HEK293 (cell line): ENCODE measurements at regions not wholly inside any gene's neighbourhood (a gene's known extent, or its start where the extent isn't known, plus 50 kb on each side); places are given as distances from the start of the nearest gene placed in this dataset.
A peak's percentile ranks its signal among the peaks of the same experiment; 100 is the strongest.

Experiments
- MEIS1 ChIP-seq: sonication (generic); formaldehyde crosslinking; IDR thresholded peaks from 2 replicates; pipeline ENCODE4 v1.8.1; 2022; ENCODE audit warnings: missing genetic modification reagents, mild to moderate bottlenecking, borderline replicate concordance
- SALL2 ChIP-seq: fragments of 450-650 bp; formaldehyde crosslinking; IDR thresholded peaks from 2 replicates; pipeline ENCODE4 v1.5.0; 2017; ENCODE audit warnings: missing biosample characterization, mild to moderate bottlenecking, missing genetic modification characterization, borderline replicate concordance
- SP2 ChIP-seq: fragments of 450-650 bp; formaldehyde crosslinking; IDR thresholded peaks from 2 replicates; pipeline ENCODE4 v1.5.1; 2016; ENCODE audit warnings: missing biosample characterization, missing genetic modification characterization
- ZBTB20 ChIP-seq: fragments of 450-650 bp; formaldehyde crosslinking; IDR thresholded peaks from 2 replicates; pipeline ENCODE4 v1.5.1; 2016; ENCODE audit warnings: missing biosample characterization, missing genetic modification characterization
- ZBTB48 ChIP-seq: fragments of 450-650 bp; formaldehyde crosslinking; IDR thresholded peaks from 2 replicates; pipeline ENCODE4 v1.5.1; 2016; ENCODE audit warnings: missing biosample characterization, missing genetic modification characterization
- ZIC2 ChIP-seq: fragments of 450-650 bp; formaldehyde crosslinking; IDR thresholded peaks from 2 replicates; pipeline ENCODE4 v1.5.1; 2016; ENCODE audit warnings: missing biosample characterization, missing genetic modification characterization
- ZNF221 ChIP-seq: fragments of 450-650 bp; formaldehyde crosslinking; IDR thresholded peaks from 2 replicates; pipeline ENCODE4 v1.5.1; 2017; ENCODE audit warnings: missing biosample characterization, missing genetic modification characterization, borderline replicate concordance
- ZNF292 ChIP-seq: fragments of 450-650 bp; formaldehyde crosslinking; IDR thresholded peaks from 2 replicates; pipeline ENCODE4 v1.5.1; 2016; ENCODE audit warnings: low read depth, missing biosample characterization, missing genetic modification characterization, borderline replicate concordance
- ZNF302 ChIP-seq: fragments of 450-650 bp; formaldehyde crosslinking; IDR thresholded peaks from 2 replicates; pipeline ENCODE4 v1.5.1; 2016; ENCODE audit warnings: missing biosample characterization, missing genetic modification characterization, low read depth
- ZNF354C ChIP-seq: fragments of 450-650 bp; formaldehyde crosslinking; IDR thresholded peaks from 2 replicates; pipeline ENCODE4 v1.5.1; 2016; ENCODE audit warnings: missing biosample characterization, missing genetic modification characterization, low read depth, borderline replicate concordance
- ZNF433 ChIP-seq: fragments of 450-650 bp; formaldehyde crosslinking; IDR thresholded peaks from 2 replicates; pipeline ENCODE4 v1.5.1; 2016; ENCODE audit warnings: missing biosample characterization, missing genetic modification characterization, low read depth
- ZNF473 ChIP-seq: fragments of 450-650 bp; formaldehyde crosslinking; IDR thresholded peaks from 2 replicates; pipeline ENCODE4 v1.5.1; 2017; ENCODE audit warnings: missing biosample characterization, missing genetic modification characterization
- ZNF514 ChIP-seq: fragments of 450-650 bp; formaldehyde crosslinking; IDR thresholded peaks from 2 replicates; pipeline ENCODE4 v1.5.1; 2016; ENCODE audit warnings: missing biosample characterization, missing genetic modification characterization
- ZNF529 ChIP-seq: fragments of 450-650 bp; formaldehyde crosslinking; IDR thresholded peaks from 2 replicates; pipeline ENCODE4 v1.5.1; 2017; ENCODE audit warnings: missing genetic modification characterization, missing biosample characterization; ENCODE audit not compliant: insufficient replicate concordance
- ZNF560 ChIP-seq: fragments of 450-650 bp; formaldehyde crosslinking; IDR thresholded peaks from 2 replicates; pipeline ENCODE4 v1.5.1; 2017; ENCODE audit warnings: missing biosample characterization, missing genetic modification characterization, borderline replicate concordance
- ZNF621 ChIP-seq: fragments of 450-650 bp; formaldehyde crosslinking; IDR thresholded peaks from 2 replicates; pipeline ENCODE4 v1.5.1; 2017; ENCODE audit warnings: missing biosample characterization, missing genetic modification characterization
- ZNF707 ChIP-seq: fragments of 450-650 bp; formaldehyde crosslinking; IDR thresholded peaks from 2 replicates; pipeline ENCODE4 v1.5.1; 2016; ENCODE audit warnings: missing biosample characterization, missing genetic modification characterization
- ZNF776 ChIP-seq: fragments of 450-650 bp; formaldehyde crosslinking; IDR thresholded peaks from 2 replicates; pipeline ENCODE4 v1.5.0; 2017; ENCODE audit warnings: missing biosample characterization, missing genetic modification characterization, borderline replicate concordance
- TF ChIP-seq, protein P1 (sequence below): fragments of 450-650 bp; formaldehyde crosslinking; IDR thresholded peaks from 2 replicates; pipeline ENCODE4 v1.5.1; 2016; ENCODE audit warnings: missing biosample characterization, missing genetic modification characterization
- TF ChIP-seq, protein P2 (sequence below): fragments of 450-650 bp; formaldehyde crosslinking; IDR thresholded peaks from 2 replicates; pipeline ENCODE4 v1.5.1; 2016; ENCODE audit warnings: missing biosample characterization, missing genetic modification characterization
- TF ChIP-seq, protein P3 (sequence below): sonication (generic); formaldehyde crosslinking; IDR thresholded peaks from 2 replicates; pipeline ENCODE4 v1.8.1; 2022; ENCODE audit warnings: mild to moderate bottlenecking, moderate library complexity, missing genetic modification reagents
- TF ChIP-seq, protein P4 (sequence below): fragments of 450-650 bp; formaldehyde crosslinking; IDR thresholded peaks from 2 replicates; pipeline ENCODE4 v1.5.1; 2016; ENCODE audit warnings: missing biosample characterization, missing genetic modification characterization, borderline replicate concordance
- TF ChIP-seq, protein P5 (sequence below): fragments of 450-650 bp; formaldehyde crosslinking; IDR thresholded peaks from 2 replicates; pipeline ENCODE4 v1.5.1; 2016; ENCODE audit warnings: missing biosample characterization, missing genetic modification characterization
- TF ChIP-seq, protein P6 (sequence below): fragments of 450-650 bp; formaldehyde crosslinking; IDR thresholded peaks from 2 replicates; pipeline ENCODE4 v1.5.1; 2017; ENCODE audit warnings: missing biosample characterization, missing genetic modification characterization

DNA sequence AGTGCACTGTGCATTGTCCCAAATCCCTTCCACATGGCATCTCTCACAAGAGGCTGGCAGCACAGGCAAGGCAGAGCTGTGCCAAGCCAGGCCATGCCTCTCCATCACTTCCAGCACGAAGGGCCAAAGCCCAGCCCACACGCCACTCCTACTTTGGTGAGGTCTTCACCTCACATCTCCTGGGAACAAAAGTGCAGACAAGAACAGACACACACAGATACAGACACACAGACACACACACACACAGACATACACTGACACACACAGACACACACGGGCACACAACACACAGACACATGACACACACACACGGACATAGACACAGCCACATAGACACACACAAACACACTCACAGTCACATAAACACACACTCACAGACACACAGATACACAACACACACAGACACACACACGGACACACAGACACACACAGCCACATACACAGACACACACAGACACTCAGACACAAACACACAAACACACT, 233.3 kb downstream of the UACA start (continued):
- TF ChIP-seq, protein P1, sequence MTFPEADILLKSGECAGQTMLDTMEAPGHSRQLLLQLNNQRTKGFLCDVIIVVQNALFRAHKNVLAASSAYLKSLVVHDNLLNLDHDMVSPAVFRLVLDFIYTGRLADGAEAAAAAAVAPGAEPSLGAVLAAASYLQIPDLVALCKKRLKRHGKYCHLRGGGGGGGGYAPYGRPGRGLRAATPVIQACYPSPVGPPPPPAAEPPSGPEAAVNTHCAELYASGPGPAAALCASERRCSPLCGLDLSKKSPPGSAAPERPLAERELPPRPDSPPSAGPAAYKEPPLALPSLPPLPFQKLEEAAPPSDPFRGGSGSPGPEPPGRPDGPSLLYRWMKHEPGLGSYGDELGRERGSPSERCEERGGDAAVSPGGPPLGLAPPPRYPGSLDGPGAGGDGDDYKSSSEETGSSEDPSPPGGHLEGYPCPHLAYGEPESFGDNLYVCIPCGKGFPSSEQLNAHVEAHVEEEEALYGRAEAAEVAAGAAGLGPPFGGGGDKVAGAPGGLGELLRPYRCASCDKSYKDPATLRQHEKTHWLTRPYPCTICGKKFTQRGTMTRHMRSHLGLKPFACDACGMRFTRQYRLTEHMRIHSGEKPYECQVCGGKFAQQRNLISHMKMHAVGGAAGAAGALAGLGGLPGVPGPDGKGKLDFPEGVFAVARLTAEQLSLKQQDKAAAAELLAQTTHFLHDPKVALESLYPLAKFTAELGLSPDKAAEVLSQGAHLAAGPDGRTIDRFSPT = no peak
- TF ChIP-seq ZNF473 (tag by site-specific recombination) (0 out of 2 replicates have a peak, but pooled peaks have one; percentile 77), ZBTB48 (tag by site-specific recombination) (peak; percentile 55; the same call in 1 of the 2 replicates), ZNF221 (no peak), ZNF529 (no peak), ZNF621 (peak; percentile 82; the same call in 1 of the 2 replicates), ZNF707 (tag by site-specific recombination) (0 out of 2 replicates have a peak, but pooled peaks have one; percentile 10), ZNF302 (no peak), ZNF433 (no peak), ZNF776 (tag by site-specific recombination) (peak; percentile 92; the same call in 1 of the 2 replicates), ZNF560 (tag by site-specific recombination) (no peak), ZNF514 (tag by site-specific recombination) (no peak), SALL2 (tag by site-specific recombination) (no peak), MEIS1 (CRISPR knock-in tag) (no peak), SP2 (tag by site-specific recombination) (no peak), ZIC2 (tag by site-specific recombination) (no peak), ZNF292 (tag by site-specific recombination) (no peak), ZBTB20 (tag by site-specific recombination) (peak; percentile 45), ZNF354C (tag by site-specific recombination) (no peak)
- TF ChIP-seq, protein P2, sequence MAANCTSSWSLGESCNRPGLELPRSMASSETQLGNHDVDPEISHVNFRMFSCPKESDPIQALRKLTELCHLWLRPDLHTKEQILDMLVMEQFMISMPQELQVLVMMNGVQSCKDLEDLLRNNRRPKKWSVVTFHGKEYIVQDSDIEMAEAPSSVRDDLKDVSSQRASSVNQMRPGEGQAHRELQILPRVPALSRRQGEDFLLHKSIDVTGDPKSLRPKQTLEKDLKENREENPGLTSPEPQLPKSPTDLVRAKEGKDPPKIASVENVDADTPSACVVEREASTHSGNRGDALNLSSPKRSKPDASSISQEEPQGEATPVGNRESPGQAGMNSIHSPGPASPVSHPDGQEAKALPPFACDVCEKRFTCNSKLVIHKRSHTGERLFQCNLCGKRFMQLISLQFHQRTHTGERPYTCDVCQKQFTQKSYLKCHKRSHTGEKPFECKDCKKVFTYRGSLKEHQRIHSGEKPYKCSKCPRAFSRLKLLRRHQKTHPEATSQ (tag by site-specific recombination) = no peak
- TF ChIP-seq, protein P3, sequence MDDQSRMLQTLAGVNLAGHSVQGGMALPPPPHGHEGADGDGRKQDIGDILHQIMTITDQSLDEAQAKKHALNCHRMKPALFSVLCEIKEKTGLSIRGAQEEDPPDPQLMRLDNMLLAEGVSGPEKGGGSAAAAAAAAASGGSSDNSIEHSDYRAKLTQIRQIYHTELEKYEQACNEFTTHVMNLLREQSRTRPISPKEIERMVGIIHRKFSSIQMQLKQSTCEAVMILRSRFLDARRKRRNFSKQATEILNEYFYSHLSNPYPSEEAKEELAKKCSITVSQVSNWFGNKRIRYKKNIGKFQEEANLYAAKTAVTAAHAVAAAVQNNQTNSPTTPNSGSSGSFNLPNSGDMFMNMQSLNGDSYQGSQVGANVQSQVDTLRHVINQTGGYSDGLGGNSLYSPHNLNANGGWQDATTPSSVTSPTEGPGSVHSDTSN (CRISPR knock-in tag) = no peak
- TF ChIP-seq, protein P4, sequence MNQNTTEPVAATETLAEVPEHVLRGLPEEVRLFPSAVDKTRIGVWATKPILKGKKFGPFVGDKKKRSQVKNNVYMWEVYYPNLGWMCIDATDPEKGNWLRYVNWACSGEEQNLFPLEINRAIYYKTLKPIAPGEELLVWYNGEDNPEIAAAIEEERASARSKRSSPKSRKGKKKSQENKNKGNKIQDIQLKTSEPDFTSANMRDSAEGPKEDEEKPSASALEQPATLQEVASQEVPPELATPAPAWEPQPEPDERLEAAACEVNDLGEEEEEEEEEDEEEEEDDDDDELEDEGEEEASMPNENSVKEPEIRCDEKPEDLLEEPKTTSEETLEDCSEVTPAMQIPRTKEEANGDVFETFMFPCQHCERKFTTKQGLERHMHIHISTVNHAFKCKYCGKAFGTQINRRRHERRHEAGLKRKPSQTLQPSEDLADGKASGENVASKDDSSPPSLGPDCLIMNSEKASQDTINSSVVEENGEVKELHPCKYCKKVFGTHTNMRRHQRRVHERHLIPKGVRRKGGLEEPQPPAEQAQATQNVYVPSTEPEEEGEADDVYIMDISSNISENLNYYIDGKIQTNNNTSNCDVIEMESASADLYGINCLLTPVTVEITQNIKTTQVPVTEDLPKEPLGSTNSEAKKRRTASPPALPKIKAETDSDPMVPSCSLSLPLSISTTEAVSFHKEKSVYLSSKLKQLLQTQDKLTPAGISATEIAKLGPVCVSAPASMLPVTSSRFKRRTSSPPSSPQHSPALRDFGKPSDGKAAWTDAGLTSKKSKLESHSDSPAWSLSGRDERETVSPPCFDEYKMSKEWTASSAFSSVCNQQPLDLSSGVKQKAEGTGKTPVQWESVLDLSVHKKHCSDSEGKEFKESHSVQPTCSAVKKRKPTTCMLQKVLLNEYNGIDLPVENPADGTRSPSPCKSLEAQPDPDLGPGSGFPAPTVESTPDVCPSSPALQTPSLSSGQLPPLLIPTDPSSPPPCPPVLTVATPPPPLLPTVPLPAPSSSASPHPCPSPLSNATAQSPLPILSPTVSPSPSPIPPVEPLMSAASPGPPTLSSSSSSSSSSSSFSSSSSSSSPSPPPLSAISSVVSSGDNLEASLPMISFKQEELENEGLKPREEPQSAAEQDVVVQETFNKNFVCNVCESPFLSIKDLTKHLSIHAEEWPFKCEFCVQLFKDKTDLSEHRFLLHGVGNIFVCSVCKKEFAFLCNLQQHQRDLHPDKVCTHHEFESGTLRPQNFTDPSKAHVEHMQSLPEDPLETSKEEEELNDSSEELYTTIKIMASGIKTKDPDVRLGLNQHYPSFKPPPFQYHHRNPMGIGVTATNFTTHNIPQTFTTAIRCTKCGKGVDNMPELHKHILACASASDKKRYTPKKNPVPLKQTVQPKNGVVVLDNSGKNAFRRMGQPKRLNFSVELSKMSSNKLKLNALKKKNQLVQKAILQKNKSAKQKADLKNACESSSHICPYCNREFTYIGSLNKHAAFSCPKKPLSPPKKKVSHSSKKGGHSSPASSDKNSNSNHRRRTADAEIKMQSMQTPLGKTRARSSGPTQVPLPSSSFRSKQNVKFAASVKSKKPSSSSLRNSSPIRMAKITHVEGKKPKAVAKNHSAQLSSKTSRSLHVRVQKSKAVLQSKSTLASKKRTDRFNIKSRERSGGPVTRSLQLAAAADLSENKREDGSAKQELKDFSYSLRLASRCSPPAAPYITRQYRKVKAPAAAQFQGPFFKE = peak; percentile 98
- TF ChIP-seq, protein P5, sequence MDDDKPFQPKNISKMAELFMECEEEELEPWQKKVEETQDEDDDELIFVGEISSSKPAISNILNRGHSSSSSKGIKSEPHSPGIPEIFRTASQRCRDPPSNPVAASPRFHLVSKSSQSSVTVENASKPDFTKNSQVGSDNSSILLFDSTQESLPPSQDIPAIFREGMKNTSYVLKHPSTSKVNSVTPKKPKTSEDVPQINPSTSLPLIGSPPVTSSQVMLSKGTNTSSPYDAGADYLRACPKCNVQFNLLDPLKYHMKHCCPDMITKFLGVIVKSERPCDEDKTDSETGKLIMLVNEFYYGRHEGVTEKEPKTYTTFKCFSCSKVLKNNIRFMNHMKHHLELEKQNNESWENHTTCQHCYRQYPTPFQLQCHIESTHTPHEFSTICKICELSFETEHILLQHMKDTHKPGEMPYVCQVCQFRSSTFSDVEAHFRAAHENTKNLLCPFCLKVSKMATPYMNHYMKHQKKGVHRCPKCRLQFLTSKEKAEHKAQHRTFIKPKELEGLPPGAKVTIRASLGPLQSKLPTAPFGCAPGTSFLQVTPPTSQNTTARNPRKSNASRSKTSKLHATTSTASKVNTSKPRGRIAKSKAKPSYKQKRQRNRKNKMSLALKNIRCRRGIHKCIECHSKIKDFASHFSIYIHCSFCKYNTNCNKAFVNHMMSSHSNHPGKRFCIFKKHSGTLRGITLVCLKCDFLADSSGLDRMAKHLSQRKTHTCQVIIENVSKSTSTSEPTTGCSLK (tag by site-specific recombination) = no peak
- TF ChIP-seq, protein P6, sequence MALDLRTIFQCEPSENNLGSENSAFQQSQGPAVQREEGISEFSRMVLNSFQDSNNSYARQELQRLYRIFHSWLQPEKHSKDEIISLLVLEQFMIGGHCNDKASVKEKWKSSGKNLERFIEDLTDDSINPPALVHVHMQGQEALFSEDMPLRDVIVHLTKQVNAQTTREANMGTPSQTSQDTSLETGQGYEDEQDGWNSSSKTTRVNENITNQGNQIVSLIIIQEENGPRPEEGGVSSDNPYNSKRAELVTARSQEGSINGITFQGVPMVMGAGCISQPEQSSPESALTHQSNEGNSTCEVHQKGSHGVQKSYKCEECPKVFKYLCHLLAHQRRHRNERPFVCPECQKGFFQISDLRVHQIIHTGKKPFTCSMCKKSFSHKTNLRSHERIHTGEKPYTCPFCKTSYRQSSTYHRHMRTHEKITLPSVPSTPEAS (tag by site-specific recombination) = peak; percentile 95
